Uterus (tissue), 2 donors: ENCODE measurements at regions not wholly inside any gene's neighbourhood (a gene's known extent, or its start where the extent isn't known, plus 50 kb on each side); places are given as distances from the start of the nearest gene placed in this dataset.

Experiments used
- CTCF ChIP-seq, 4 experiments: fragments of 200-600 bp in 2 of 4; fragments of 450-650 bp in 2 of 4; sonication (generic) in 2 of 4; IDR thresholded peaks; one replicate each; pipeline ENCODE4 v1.5.1; 2016 to 2019; ENCODE audit warnings: antibody characterized with exemption in 4 of 4, mild to moderate bottlenecking in 2 of 4, moderate library complexity in 1 of 4
- POLR2A ChIP-seq, 2 donors: fragments of 450-650 bp; IDR thresholded peaks; one replicate each; pipeline ENCODE4 v1.6.1; 2016; ENCODE audit warnings: antibody characterized with exemption in 2 of 2, mild to moderate bottlenecking in 1 of 2, moderate library complexity in 1 of 2

DNA sequence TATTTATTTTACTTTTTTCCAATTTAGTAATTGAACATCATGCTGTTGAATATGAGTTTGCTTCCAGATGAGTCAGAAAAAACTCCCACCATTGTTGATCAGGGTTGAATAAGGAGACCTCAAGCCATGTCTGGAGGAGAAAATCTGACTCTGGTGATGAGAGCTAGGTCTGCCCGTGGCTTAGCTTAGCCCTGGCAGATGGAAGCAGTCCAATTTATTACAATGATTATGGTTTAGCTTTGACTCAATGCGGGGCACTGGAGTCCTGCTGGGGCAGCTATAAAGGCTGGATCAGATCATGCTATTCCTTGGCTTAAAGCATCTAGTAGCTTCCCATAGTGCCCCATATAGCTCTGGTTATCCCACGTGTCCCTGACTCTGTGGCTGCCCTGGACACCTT is 506.5 kb downstream of the MN1 start:
- no peak for TF ChIP-seq CTCF (IDR thresholded peaks at IDR 0.05)
- no peak for TF ChIP-seq POLR2A (IDR thresholded peaks at IDR 0.05)
